ENCODE measurements at regions not wholly inside any gene's neighbourhood (a gene's known extent, or its start where the extent isn't known, plus 50 kb on each side); places are given as distances from the start of the nearest gene placed in this dataset.

DNA sequence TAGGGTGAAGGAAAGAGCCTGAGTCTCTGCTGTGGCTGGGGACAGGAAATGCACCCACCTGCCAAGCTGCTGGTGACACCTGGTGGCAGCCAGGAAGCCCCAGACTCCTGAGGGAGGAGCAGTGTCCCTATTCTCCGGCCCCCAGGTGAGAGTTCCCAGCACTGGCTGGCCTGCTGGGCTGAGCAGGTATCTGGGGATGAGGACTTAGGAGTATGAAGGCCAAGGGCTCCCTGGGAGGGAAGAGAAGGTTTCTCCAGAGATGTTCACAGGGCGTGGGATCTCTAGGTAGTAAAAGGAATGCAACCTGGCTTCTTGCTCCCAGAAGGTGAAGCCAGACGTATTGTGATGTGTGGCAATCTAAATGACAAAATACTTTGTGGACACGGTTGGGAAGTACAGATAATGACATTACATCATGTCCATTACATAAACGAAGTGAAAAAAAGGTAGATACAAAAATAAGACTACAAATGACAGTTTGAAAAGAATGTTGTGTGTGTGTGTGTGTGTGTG is 75.8 kb upstream of the SLC1A4 start (continued):
- TF ChIP-seq, protein P1, sequence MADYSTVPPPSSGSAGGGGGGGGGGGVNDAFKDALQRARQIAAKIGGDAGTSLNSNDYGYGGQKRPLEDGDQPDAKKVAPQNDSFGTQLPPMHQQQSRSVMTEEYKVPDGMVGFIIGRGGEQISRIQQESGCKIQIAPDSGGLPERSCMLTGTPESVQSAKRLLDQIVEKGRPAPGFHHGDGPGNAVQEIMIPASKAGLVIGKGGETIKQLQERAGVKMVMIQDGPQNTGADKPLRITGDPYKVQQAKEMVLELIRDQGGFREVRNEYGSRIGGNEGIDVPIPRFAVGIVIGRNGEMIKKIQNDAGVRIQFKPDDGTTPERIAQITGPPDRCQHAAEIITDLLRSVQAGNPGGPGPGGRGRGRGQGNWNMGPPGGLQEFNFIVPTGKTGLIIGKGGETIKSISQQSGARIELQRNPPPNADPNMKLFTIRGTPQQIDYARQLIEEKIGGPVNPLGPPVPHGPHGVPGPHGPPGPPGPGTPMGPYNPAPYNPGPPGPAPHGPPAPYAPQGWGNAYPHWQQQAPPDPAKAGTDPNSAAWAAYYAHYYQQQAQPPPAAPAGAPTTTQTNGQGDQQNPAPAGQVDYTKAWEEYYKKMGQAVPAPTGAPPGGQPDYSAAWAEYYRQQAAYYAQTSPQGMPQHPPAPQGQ (CRISPR knock-in tag; IDR thresholded peaks at IDR 0.05; ENCODE audit: borderline replicate concordance), result no peak
- TF ChIP-seq KDM2A (CRISPR knock-in tag; IDR thresholded peaks at IDR 0.05; ENCODE audit: borderline replicate concordance, low read depth), result peak; percentile 43; the same call in 1 of the 2 replicates
- no peak for TF ChIP-seq CREB1 (IDR thresholded peaks at IDR 0.05)
- no peak for TF ChIP-seq CREB1 (CRISPR knock-in tag; IDR thresholded peaks at IDR 0.05)

DNA sequence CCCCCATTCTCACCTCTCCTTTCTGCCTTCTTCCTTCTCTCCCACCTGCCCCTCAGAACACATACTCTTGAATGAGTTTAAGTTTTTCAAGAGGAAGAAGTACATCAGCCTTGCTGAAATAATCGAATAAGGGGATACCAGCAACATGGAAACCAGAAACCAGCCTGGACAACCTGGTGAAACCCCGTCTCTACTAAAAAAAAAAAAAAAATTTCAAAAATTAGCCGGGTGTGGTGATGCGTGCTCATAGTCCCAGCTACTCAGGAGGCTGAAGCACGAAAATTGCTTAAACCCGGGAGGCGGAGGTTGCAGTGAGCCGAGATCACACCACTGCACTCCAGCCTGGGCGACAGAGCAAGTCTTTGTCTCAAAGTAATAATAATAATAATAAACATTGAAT is 75.0 kb upstream of the SLC1A4 start:
- Histone ChIP-seq H3K9ac (ENCODE audit: insufficient read depth, low read depth, low read length) (no peak overlapping the region), H2AFZ (ENCODE audit: low read length) (no peak overlapping the region), H4K20me1 (ENCODE audit: insufficient read depth, low read length) (no peaks in the 10 kb centered on the region), H3K4me1 (ENCODE audit: insufficient read depth, low read length) (peaks cover 6% of the 10 kb centered on the region; the same call in 1 of the 2 replicates), H3K4me3 (replicated peaks in 1 of 3; ENCODE audit: insufficient read depth in 1 of 3, low read depth in 2 of 3, low read length in 3 of 3) (no peak overlapping the region), H3K4me2 (ENCODE audit: low read depth, low read length) (no peak overlapping the region), H3K36me3 (replicated peaks in 1 of 2; ENCODE audit: control insufficient read depth in 1 of 2, insufficient read depth in 2 of 2, low read length in 2 of 2) (no peaks in the 10 kb centered on the region), H3K27me3 (ENCODE audit: control insufficient read depth in 1 of 2, insufficient read depth in 2 of 2, low read length in 2 of 2) (0 out of 5 replicates have a peak, but pooled peaks cover 0 to 4% of the 10 kb centered on the region in 2 experiments), H3K79me2 (ENCODE audit: insufficient read depth, low read length) (no peaks in the 10 kb centered on the region), H3K27ac (ENCODE audit: extremely low read length, insufficient read depth, low read length) (no peak overlapping the region), H3K9me3 (ENCODE audit: low read length) (no peaks in the 10 kb centered on the region)
- in situ Hi-C loops (cut with HindIII; ENCODE audit: extremely low pct_ligation_motif_present, low pct_unique_long_range_greater_than_20kb), result loop anchor here (10.0 to 25.0 kb wide), 2 partner anchors 273 to 651 kb away; no protein-coding TSS in a partner anchor
- no TSS peak for BruUV-seq (replicated peaks)
- no peak for ATAC-seq
- intact Hi-C loops (cut with micrococcal nuclease; ENCODE audit: unreplicated experiment), result no loop called here
- TF ChIP-seq TARDBP (CRISPR knock-in tag; IDR thresholded peaks at IDR 0.05) (no peak), PCBP1 (IDR thresholded peaks at IDR 0.05; ENCODE audit: borderline replicate concordance, low read depth, low read length) (no peak), KLF9 (CRISPR knock-in tag; IDR thresholded peaks at IDR 0.05; ENCODE audit: low read depth) (no peak), POGZ (CRISPR knock-in tag; IDR thresholded peaks at IDR 0.05) (no peak), HHEX (CRISPR knock-in tag; IDR thresholded peaks at IDR 0.05) (no peak), ONECUT2 (CRISPR knock-in tag; IDR thresholded peaks at IDR 0.05) (no peak), ZNF317 (CRISPR knock-in tag; IDR thresholded peaks at IDR 0.05) (no peak), KAT8 (CRISPR knock-in tag; IDR thresholded peaks at IDR 0.05) (no peak), SUZ12 (IDR thresholded peaks at IDR 0.05; ENCODE audit: low read depth, low read length) (no peak)
- TF ChIP-seq, protein P2, sequence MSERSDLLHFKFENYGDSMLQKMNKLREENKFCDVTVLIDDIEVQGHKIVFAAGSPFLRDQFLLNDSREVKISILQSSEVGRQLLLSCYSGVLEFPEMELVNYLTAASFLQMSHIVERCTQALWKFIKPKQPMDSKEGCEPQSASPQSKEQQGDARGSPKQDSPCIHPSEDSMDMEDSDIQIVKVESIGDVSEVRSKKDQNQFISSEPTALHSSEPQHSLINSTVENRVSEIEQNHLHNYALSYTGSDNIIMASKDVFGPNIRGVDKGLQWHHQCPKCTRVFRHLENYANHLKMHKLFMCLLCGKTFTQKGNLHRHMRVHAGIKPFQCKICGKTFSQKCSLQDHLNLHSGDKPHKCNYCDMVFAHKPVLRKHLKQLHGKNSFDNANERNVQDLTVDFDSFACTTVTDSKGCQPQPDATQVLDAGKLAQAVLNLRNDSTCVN (CRISPR knock-in tag; IDR thresholded peaks at IDR 0.05; ENCODE audit: borderline replicate concordance), result no peak
- TF ChIP-seq, protein P3, sequence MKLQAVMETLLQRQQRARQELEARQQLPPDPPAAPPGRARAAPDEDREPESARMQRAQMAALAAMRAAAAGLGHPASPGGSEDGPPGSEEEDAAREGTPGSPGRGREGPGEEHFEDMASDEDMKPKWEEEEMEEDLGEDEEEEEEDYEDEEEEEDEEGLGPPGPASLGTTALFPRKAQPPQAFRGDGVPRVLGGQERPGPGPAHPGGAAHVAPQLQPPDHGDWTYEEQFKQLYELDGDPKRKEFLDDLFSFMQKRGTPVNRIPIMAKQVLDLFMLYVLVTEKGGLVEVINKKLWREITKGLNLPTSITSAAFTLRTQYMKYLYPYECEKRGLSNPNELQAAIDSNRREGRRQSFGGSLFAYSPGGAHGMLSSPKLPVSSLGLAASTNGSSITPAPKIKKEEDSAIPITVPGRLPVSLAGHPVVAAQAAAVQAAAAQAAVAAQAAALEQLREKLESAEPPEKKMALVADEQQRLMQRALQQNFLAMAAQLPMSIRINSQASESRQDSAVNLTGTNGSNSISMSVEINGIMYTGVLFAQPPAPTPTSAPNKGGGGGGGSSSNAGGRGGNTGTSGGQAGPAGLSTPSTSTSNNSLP (IDR thresholded peaks at IDR 0.05; ENCODE audit: low read depth, low read length), result no peak
- TF ChIP-seq, protein P4, sequence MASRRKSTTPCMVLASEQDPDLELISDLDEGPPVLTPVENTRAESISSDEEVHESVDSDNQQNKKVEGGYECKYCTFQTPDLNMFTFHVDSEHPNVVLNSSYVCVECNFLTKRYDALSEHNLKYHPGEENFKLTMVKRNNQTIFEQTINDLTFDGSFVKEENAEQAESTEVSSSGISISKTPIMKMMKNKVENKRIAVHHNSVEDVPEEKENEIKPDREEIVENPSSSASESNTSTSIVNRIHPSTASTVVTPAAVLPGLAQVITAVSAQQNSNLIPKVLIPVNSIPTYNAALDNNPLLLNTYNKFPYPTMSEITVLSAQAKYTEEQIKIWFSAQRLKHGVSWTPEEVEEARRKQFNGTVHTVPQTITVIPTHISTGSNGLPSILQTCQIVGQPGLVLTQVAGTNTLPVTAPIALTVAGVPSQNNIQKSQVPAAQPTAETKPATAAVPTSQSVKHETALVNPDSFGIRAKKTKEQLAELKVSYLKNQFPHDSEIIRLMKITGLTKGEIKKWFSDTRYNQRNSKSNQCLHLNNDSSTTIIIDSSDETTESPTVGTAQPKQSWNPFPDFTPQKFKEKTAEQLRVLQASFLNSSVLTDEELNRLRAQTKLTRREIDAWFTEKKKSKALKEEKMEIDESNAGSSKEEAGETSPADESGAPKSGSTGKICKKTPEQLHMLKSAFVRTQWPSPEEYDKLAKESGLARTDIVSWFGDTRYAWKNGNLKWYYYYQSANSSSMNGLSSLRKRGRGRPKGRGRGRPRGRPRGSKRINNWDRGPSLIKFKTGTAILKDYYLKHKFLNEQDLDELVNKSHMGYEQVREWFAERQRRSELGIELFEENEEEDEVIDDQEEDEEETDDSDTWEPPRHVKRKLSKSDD (CRISPR knock-in tag; IDR thresholded peaks at IDR 0.05; ENCODE audit: low read depth), result no peak
- CTCF ChIA-PET (ENCODE audit: low intra/inter-chr PET ratio, low total read pairs), result no interaction called here
- POLR2A ChIA-PET, result no interaction called here
- no peak for FAIRE-seq
- 28% methylated on average over 9 of the region's 9 CpGs for WGBS (ENCODE audit: low lambda C conversion rate)
- DNase-seq (ENCODE audit: low spot score), result no peak

All from HepG2 (cell line).